ENCODE measurements at regions not wholly inside any gene's neighbourhood (a gene's known extent, or its start where the extent isn't known, plus 50 kb on each side); places are given as distances from the start of the nearest gene placed in this dataset.

GRCh38 chr7:35446091-35446490 is 192.2 kb upstream of the TBX20 start:
- DNase-seq = no peak

DNA sequence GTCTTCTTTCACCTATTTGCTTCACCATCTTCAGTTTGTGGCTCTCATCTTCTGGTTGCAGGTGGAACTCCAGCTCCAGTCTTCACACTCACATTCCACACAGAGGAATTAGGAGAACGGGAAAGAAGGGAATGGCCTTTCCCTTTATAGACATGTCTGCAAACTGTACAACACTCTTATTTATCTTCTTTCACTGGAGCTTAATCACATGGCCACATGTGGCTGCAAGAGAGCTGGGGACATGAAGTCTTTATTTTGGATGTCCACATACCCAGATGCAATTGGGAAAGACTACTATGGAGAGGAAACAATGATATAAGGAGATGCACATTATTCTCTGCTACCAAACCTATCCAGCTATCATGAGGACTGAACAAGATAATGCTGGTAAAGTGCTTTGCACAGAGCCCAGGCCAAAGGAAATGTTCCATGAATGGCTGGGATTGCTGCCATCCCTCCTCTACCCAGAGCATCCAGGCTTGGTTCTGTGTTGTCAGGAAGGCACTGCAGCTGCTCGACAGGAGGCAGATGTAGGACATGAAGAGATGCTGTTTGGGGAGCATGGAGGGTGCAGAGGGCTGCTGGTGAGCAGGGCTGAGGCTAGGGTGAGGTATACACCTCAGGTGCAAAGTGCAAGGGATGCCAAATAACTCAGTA is 183.8 kb upstream of the TBX20 start:
- DNase-seq = no peak

- no peak for DNase-seq
Measured at GRCh38 chr7:35436452-35436851, 182.6 kb upstream of the TBX20 start.

- no peak for DNase-seq
Measured at GRCh38 chr7:35430547-35431153, 176.8 kb upstream of the TBX20 start.

DNA sequence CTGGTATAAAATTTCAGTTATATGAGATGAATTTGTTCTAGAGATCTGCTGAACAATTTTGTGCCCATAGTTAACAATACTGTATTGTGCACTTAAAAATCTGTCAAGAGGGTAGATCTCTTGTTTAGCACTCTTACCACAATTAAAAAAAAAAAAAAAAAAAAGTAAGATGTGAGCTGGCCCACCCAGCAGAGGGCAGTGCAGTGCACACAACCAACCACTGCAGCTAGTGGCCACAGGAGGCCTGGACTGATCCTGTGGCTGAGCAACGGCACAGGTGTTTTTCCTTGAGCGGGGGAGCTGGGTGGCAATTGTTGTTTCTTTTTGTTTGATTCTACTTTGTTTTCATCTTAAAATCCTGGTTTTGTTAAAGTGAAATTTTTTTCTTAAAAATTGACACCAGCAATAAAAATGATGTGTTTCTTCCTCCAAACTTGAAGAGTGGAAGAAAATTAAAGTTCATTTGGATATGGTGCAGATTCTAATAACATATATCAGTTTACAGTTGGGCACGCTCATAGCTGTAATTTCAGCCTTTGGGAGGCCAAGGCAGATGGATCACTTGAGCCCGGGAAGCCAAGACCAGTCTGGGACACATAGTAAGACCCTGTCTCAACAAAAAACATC is 171.1 kb upstream of the TBX20 start:
- peak; percentile 42 for DNase-seq

- DNase-seq = no peak
Measured at GRCh38 chr7:35424440-35424839, 170.5 kb upstream of the TBX20 start.

- no peak for DNase-seq
Measured at GRCh38 chr7:35422715-35423114, 168.8 kb upstream of the TBX20 start.

DNA sequence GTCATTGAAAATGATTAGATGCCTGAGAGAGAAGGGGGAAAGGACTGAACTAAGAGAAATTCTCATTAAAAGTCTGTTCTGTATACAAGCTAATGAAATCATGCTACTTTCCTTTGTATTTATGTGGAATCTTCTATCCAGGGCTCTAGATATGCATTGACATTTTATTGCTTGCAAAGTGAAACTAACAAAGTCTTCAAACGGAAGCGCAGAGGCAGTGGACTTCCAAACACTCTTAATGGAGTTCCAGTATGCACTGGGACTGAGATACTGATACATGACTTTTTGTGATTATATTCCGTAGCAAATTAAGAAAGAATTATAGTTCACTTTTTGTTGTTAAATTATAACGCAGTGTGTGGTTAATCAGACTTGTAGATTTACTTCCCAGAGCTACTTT is 166.8 kb upstream of the TBX20 start:
- no peak for DNase-seq

DNA sequence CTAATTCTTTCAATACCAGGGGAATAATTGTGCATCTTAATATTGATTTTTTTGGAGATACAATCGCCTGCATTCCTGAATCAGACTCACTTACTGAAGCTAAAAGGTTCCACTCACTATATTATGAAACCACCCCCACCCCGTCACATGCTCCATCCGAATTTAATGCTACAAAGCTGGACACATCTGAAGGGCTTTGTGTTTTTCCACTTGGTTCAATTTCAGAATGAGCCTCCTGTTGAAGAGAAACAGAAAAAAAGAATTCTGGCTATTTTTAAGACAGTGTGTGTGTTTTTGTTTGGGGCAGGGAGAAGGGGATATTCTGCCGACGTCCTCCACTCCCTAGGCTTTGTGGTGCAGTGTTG is 165.5 kb upstream of the TBX20 start:
- no peak for DNase-seq

DNA sequence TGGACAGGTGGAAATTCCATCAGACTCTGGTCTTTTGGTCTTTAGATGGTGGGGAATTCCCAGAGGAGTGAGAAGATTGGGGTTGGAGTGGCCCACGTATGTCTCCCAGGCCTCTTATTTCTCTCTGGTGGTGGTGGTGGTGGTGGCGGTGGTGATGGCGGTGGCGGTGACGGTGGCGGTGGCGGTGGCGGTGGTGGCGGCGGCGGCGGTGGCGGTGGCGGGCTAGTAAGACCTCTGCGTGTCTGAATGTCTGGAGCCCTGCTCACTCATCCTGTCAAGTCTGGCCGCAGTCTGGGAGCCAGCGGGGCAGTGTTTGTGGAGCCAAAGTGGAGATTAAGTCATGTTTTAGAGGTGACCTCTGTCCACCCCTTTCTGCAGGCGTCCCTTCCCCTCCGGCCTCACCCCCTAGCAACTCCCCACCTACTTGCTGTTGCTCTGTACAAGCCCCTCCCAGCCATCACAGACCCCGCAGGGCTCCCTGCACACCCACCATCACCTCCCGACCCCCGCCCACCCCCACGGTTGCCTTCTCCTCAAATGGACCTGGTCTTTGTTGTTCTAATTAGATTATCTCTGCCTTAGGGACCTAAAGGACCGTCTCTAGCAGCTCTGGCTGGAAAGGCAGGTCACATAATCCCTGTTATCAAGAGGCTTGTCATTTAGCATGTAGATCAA is 165.0 kb upstream of the TBX20 start:
- DNase-seq = no peak

DNA sequence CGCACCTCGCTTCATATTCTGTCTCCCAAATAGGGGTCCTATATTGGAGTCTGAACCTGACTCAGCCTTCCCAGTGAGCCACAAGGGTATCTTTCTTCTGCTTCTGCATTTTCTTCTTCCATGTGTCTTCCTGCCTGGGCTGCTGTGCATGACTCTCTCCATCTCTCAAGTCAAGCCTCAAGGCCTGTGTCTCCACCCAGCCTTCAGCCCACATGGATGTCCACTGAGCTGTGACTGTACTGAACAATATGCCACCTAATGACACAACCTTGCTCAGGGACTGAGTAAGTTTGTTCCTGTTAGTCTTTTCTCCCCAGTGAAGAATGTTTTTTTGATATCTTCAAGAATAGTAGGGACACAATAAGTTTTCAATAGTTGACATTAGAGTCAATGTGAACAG is 162.7 kb upstream of the TBX20 start:
- DNase-seq = no peak

GRCh38 chr7:35415411-35415822 is 161.5 kb upstream of the TBX20 start:
- DNase-seq = no peak

GRCh38 chr7:35411331-35411730 is 157.4 kb upstream of the TBX20 start:
- DNase-seq = no peak

- DNase-seq = no peak
Measured at GRCh38 chr7:35405461-35405860, 151.6 kb upstream of the TBX20 start.

DNA sequence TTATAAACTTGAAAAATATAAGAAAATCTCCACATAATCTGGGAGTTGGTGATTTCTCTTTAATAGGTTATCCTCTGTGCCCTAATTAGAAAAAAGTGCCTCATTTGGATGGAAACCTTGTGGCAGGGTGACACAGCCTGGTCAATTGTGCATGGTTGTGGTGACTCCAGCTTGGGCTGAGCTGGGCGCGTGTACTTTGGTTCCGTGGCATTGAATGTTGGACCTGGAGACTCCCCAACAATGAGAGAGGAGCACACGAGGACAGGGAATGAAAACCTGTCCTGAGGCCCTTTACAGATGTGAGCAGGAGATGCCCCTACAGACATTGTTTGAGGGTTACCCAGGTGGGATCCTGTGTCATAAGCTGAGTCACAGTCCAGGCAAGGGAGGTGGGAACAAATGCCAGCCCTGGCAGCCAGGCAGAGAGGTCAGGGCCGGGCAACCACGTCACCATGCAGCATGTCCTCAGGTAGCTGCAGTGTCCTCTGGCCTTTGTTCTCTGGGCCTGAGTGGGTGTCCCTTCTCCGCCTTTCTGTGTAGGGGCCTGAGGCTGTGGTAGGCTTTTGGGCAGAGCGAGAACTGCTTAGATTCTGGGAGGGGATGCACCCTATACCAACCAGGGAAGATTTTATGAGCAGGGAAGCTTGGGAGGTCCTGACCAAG is 147.4 kb upstream of the TBX20 start:
- no peak for DNase-seq

- no peak for DNase-seq
Measured at GRCh38 chr7:35399840-35400239, 145.9 kb upstream of the TBX20 start.

- no peak for DNase-seq
Measured at GRCh38 chr7:35399216-35399615, 145.3 kb upstream of the TBX20 start.

DNA sequence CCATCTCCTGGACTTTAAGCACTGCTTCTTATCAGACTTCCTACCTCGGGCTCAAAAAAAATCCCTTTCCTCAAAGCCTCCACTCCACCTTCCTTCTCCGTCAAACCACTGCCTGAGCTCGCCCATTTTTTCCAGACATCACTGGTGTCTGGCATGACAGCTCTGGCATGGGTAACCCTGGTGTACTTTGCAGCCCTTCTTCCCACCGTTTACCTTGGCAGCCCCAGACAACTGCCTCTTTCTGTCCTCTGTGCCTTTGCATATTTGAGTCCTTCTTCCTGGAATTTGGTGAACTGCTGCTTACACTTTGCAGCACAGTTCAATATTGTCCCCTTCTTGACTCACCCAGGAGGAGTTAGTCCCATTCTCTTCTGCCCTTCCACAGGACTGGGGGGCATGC is 144.6 kb upstream of the TBX20 start:
- no peak for DNase-seq

- DNase-seq = no peak
Measured at GRCh38 chr7:35390146-35390545, 136.2 kb upstream of the TBX20 start.

- DNase-seq = no peak
Measured at GRCh38 chr7:35389636-35390035, 135.7 kb upstream of the TBX20 start.

- no peak for DNase-seq
Measured at GRCh38 chr7:35386816-35387706, 133.2 kb upstream of the TBX20 start.

Data from fibroblast of skin of scalp (primary cell).